ENCODE measurements at regions not wholly inside any gene's neighbourhood (a gene's known extent, or its start where the extent isn't known, plus 50 kb on each side); places are given as distances from the start of the nearest gene placed in this dataset.

- Mint-ChIP-seq H3K27ac (ENCODE audit: unreplicated experiment) (no peak overlapping the region), H3K9me3 (ENCODE audit: unreplicated experiment) (no peaks in the 10 kb centered on the region), H3K4me3 (ENCODE audit: unreplicated experiment) (no peak overlapping the region), H3K4me1 (ENCODE audit: low read depth, unreplicated experiment) (no peaks in the 10 kb centered on the region), H3K36me3 (ENCODE audit: low read depth, unreplicated experiment) (no peaks in the 10 kb centered on the region), H3K27me3 (ENCODE audit: low read depth, unreplicated experiment) (peaks cover 42% of the 10 kb centered on the region)
- Histone ChIP-seq H3K9me3 (ENCODE audit: insufficient read depth, low read depth, low read length) (no peaks in the 10 kb centered on the region), H3K4me2 (ENCODE audit: low read length) (no peak overlapping the region), H2AFZ (ENCODE audit: low read depth, low read length) (no peak overlapping the region), H4K20me1 (ENCODE audit: insufficient read depth, low read length) (no peaks in the 10 kb centered on the region), H3K9ac (ENCODE audit: low read length) (no peak overlapping the region), H3K79me2 (ENCODE audit: insufficient read depth, low read length) (no peaks in the 10 kb centered on the region), H3K27me3 (ENCODE audit: insufficient read depth, low read length) (peaks cover 25% of the 10 kb centered on the region), H3K36me3 (ENCODE audit: insufficient read depth, low read length) (no peaks in the 10 kb centered on the region), H3K4me1 (ENCODE audit: insufficient read depth, low read length) (no peaks in the 10 kb centered on the region), H3K27ac (ENCODE audit: low read depth, low read length) (no peak overlapping the region), H3K4me3 (ENCODE audit: insufficient read depth, low read depth, low read length) (no peak overlapping the region)
- TF ChIP-seq EZH2 (IDR thresholded peaks at IDR 0.05; ENCODE audit: insufficient read depth, low read length) (no peak), CTCF (IDR thresholded peaks at IDR 0.05; ENCODE audit: insufficient read depth, low read depth, low read length) (no peak)
- DNase-seq (ENCODE audit: low read depth): no peak
- no peak for FAIRE-seq
Measured at GRCh38 chr5:154571325-154572035, 93.5 kb upstream of the HAND1 start.

GRCh38 chr5:154570572-154571324 is 92.7 kb upstream of the HAND1 start:
- Mint-ChIP-seq H3K27me3 (ENCODE audit: low read depth, unreplicated experiment) (peaks cover 48% of the 10 kb centered on the region), H3K36me3 (ENCODE audit: low read depth, unreplicated experiment) (no peaks in the 10 kb centered on the region), H3K4me3 (ENCODE audit: unreplicated experiment) (no peak overlapping the region), H3K9me3 (ENCODE audit: unreplicated experiment) (no peaks in the 10 kb centered on the region), H3K4me1 (ENCODE audit: low read depth, unreplicated experiment) (no peaks in the 10 kb centered on the region), H3K27ac (ENCODE audit: unreplicated experiment) (no peak overlapping the region)
- H2AFZ ChIP-seq (ENCODE audit: low read depth, low read length): no peak overlapping the region
- no peak for DNase-seq (ENCODE audit: low read depth)
- TF ChIP-seq CTCF (IDR thresholded peaks at IDR 0.05; ENCODE audit: insufficient read depth, low read depth, low read length): no peak
- no peaks in the 10 kb centered on the region for H3K9me3 ChIP-seq (ENCODE audit: insufficient read depth, low read depth, low read length)
- H3K79me2 ChIP-seq (ENCODE audit: insufficient read depth, low read length): no peaks in the 10 kb centered on the region
- H3K9ac ChIP-seq (ENCODE audit: low read length): no peak overlapping the region
- H3K27ac ChIP-seq (ENCODE audit: low read depth, low read length): no peak overlapping the region
- H3K36me3 ChIP-seq (ENCODE audit: insufficient read depth, low read length): no peaks in the 10 kb centered on the region
- no peak overlapping the region for H3K4me3 ChIP-seq (ENCODE audit: insufficient read depth, low read depth, low read length)
- FAIRE-seq: no peak
- H3K27me3 ChIP-seq (ENCODE audit: insufficient read depth, low read length): peaks cover 28% of the 10 kb centered on the region
- H3K4me2 ChIP-seq (ENCODE audit: low read length): no peak overlapping the region
- H4K20me1 ChIP-seq (ENCODE audit: insufficient read depth, low read length): no peaks in the 10 kb centered on the region
- no peaks in the 10 kb centered on the region for H3K4me1 ChIP-seq (ENCODE audit: insufficient read depth, low read length)

- DNase-seq (ENCODE audit: low read depth): no peak
- no peaks in the 10 kb centered on the region for H3K4me1 ChIP-seq (ENCODE audit: insufficient read depth, low read length)
Measured at GRCh38 chr5:154568589-154568988, 90.6 kb upstream of the HAND1 start.

More at GRCh38 chr5:154568589-154568988, 90.6 kb upstream of the HAND1 start:
- H3K9me3 Mint-ChIP-seq (ENCODE audit: unreplicated experiment): no peaks in the 10 kb centered on the region
- no peak overlapping the region for H3K27ac Mint-ChIP-seq (ENCODE audit: unreplicated experiment)
- FAIRE-seq: no peak
- Histone ChIP-seq H3K27ac (ENCODE audit: low read depth, low read length) (no peak overlapping the region), H3K4me2 (ENCODE audit: low read length) (no peak overlapping the region), H3K27me3 (ENCODE audit: insufficient read depth, low read length) (peaks cover 19% of the 10 kb centered on the region), H3K79me2 (ENCODE audit: insufficient read depth, low read length) (no peaks in the 10 kb centered on the region), H4K20me1 (ENCODE audit: insufficient read depth, low read length) (no peaks in the 10 kb centered on the region), H2AFZ (ENCODE audit: low read depth, low read length) (no peak overlapping the region), H3K9ac (ENCODE audit: low read length) (no peak overlapping the region), H3K9me3 (ENCODE audit: insufficient read depth, low read depth, low read length) (no peaks in the 10 kb centered on the region), H3K4me3 (ENCODE audit: insufficient read depth, low read depth, low read length) (no peak overlapping the region), H3K36me3 (ENCODE audit: insufficient read depth, low read length) (no peaks in the 10 kb centered on the region)
- H3K4me1 Mint-ChIP-seq (ENCODE audit: low read depth, unreplicated experiment): no peaks in the 10 kb centered on the region
- H3K36me3 Mint-ChIP-seq (ENCODE audit: low read depth, unreplicated experiment): no peaks in the 10 kb centered on the region
- peaks cover 30% of the 10 kb centered on the region for H3K27me3 Mint-ChIP-seq (ENCODE audit: low read depth, unreplicated experiment)
- no peak overlapping the region for H3K4me3 Mint-ChIP-seq (ENCODE audit: unreplicated experiment)
- no peak for TF ChIP-seq CTCF (IDR thresholded peaks at IDR 0.05; ENCODE audit: insufficient read depth, low read depth, low read length)
- TF ChIP-seq EZH2 (IDR thresholded peaks at IDR 0.05; ENCODE audit: insufficient read depth, low read length): no peak
